SK-N-MC (cell line): ENCODE measurements at regions not wholly inside any gene's neighbourhood (a gene's known extent, or its start where the extent isn't known, plus 50 kb on each side); places are given as distances from the start of the nearest gene placed in this dataset.
"Not testable (repeated sequence)": the region's sequence is repeated elsewhere in the genome, so short reads cannot be mapped to it uniquely, and the experiment has no call there.

ENCODE experiments used
- EZH2 ChIP-seq: fragments of 200-600 bp; sonication (generic); IDR thresholded peaks from one replicate; pipeline ENCODE4 v1.6.1; 2017; ENCODE audit warnings: antibody characterized with exemption
- FOXP2 ChIP-seq: optimal IDR thresholded peaks from 2 replicates; pipeline ENCODE3; 2011; ENCODE audit warnings: mild to moderate bottlenecking, moderate library complexity; ENCODE audit not compliant: insufficient read depth; ENCODE audit errors: extremely low read length, control extremely low read depth
- POLR2AphosphoS5 ChIP-seq: IDR thresholded peaks from 2 replicates; pipeline ENCODE4 v1.6.1; 2012; ENCODE audit warnings: mild to moderate bottlenecking, low read depth, low read length, borderline replicate concordance

DNA sequence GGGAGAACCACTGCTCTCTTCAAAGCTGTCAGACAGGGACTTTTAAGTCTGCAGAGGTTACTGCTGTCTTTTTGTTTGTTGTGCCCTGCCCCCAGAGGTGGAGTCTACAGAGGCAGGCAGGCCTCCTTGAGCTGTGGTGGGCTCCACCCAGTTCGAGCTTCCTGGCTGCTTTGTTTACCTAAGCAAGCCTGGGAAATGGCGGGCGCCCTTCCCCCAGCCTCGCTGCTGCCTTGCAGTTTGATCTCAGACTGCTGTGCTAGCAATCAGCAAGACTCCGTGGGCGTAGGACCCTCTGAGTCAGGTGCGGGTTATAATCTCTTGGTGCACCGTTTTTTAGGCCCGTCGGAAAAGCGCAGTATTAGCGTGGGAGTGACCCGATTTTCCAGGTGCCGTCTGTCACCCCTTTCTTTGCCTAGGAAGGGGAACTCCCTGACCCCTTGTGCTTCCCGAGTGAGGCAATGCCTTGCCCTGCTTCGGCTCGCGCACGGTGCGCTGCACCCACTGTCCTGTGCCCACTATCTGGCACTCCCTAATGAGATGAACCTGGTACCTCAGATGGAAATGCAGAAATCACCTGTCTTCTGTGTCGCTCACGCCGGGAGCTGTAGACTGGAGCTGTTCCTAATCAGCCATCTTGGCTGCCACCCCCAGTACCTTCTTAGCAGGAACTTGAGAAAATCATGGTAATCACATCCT is 56.1 kb upstream of the TNFAIP8 start:
- TF ChIP-seq POLR2AphosphoS5, EZH2, FOXP2: not testable (repeated sequence)
